ENCODE measurements at regions not wholly inside any gene's neighbourhood (a gene's known extent, or its start where the extent isn't known, plus 50 kb on each side); places are given as distances from the start of the nearest gene placed in this dataset.

GRCh38 chr15:85318048-85318731 lies 62.2 kb upstream of the AKAP13 start:
- TF ChIP-seq, protein P1, sequence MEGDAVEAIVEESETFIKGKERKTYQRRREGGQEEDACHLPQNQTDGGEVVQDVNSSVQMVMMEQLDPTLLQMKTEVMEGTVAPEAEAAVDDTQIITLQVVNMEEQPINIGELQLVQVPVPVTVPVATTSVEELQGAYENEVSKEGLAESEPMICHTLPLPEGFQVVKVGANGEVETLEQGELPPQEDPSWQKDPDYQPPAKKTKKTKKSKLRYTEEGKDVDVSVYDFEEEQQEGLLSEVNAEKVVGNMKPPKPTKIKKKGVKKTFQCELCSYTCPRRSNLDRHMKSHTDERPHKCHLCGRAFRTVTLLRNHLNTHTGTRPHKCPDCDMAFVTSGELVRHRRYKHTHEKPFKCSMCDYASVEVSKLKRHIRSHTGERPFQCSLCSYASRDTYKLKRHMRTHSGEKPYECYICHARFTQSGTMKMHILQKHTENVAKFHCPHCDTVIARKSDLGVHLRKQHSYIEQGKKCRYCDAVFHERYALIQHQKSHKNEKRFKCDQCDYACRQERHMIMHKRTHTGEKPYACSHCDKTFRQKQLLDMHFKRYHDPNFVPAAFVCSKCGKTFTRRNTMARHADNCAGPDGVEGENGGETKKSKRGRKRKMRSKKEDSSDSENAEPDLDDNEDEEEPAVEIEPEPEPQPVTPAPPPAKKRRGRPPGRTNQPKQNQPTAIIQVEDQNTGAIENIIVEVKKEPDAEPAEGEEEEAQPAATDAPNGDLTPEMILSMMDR (conservative IDR thresholded peaks at IDR 0.05): peak; percentile 62
- no peak for TF ChIP-seq EZH2 (IDR thresholded peaks at IDR 0.05; ENCODE audit: low read depth)

Measured in PC-9 (cell line).